Spleen (tissue), 7 donors: ENCODE measurements at regions not wholly inside any gene's neighbourhood (a gene's known extent, or its start where the extent isn't known, plus 50 kb on each side); places are given as distances from the start of the nearest gene placed in this dataset.

Source experiments
- POLR2A ChIP-seq, 3 donors: fragments of 450-650 bp; IDR thresholded peaks; one replicate each; pipeline ENCODE4 v1.5.1; 2017; ENCODE audit warnings: antibody characterized with exemption in 3 of 3, mild to moderate bottlenecking in 1 of 3
- TF ChIP-seq, protein P1 (sequence below), 11 experiments: fragments of 200-600 bp in 7 of 11; fragments of 450-650 bp in 4 of 11; sonication (generic) in 4 of 11; IDR thresholded peaks in 8 of 11; conservative IDR thresholded peaks in 3 of 11; 1 replicate in 7 of 11; 2 replicates in 4 of 11; pipeline versions ENCODE4 v1.4.0 to v1.8.0; 2016 to 2021; ENCODE audit warnings: antibody characterized with exemption in 11 of 11, inconsistent platforms in 4 of 11, mild to moderate bottlenecking in 1 of 11
- donor health status: DM: no; HTN: no; CAD: no; lungs with moderate emphysema.
- donor health status: DM: no; HTN: no; CAD: no.
- donor health status: DM: no; HTN: no; CAD: no.

DNA sequence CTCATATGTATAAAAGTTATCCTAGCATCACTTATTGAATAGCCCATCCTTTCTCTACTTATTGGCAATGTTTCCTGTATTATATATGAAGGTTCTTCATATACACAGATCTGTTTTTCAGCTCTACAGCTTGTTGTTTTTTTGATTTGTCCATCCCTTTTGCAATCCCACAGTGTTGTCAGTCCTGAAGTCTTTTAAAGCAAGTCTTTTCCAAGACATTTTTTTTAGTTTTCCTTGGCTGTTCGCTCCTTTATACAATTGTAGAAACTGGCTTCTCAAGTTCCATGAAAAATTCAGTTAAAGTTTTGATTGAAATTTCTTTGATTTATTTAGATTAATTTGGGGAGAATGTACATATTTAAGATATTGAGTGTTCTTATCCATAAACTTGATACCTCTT, 295.3 kb upstream of the SORL1-AS1 start:
- TF ChIP-seq, protein P1, sequence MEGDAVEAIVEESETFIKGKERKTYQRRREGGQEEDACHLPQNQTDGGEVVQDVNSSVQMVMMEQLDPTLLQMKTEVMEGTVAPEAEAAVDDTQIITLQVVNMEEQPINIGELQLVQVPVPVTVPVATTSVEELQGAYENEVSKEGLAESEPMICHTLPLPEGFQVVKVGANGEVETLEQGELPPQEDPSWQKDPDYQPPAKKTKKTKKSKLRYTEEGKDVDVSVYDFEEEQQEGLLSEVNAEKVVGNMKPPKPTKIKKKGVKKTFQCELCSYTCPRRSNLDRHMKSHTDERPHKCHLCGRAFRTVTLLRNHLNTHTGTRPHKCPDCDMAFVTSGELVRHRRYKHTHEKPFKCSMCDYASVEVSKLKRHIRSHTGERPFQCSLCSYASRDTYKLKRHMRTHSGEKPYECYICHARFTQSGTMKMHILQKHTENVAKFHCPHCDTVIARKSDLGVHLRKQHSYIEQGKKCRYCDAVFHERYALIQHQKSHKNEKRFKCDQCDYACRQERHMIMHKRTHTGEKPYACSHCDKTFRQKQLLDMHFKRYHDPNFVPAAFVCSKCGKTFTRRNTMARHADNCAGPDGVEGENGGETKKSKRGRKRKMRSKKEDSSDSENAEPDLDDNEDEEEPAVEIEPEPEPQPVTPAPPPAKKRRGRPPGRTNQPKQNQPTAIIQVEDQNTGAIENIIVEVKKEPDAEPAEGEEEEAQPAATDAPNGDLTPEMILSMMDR (IDR thresholded peaks at IDR 0.05 in 8 of 11, conservative IDR thresholded peaks at IDR 0.05 in 3 of 11): no peak
- TF ChIP-seq POLR2A (IDR thresholded peaks at IDR 0.05): no peak
